ENCODE measurements at regions not wholly inside any gene's neighbourhood (a gene's known extent, or its start where the extent isn't known, plus 50 kb on each side); places are given as distances from the start of the nearest gene placed in this dataset.
A peak's percentile ranks its signal among the peaks of the same experiment; 100 is the strongest.

DNA sequence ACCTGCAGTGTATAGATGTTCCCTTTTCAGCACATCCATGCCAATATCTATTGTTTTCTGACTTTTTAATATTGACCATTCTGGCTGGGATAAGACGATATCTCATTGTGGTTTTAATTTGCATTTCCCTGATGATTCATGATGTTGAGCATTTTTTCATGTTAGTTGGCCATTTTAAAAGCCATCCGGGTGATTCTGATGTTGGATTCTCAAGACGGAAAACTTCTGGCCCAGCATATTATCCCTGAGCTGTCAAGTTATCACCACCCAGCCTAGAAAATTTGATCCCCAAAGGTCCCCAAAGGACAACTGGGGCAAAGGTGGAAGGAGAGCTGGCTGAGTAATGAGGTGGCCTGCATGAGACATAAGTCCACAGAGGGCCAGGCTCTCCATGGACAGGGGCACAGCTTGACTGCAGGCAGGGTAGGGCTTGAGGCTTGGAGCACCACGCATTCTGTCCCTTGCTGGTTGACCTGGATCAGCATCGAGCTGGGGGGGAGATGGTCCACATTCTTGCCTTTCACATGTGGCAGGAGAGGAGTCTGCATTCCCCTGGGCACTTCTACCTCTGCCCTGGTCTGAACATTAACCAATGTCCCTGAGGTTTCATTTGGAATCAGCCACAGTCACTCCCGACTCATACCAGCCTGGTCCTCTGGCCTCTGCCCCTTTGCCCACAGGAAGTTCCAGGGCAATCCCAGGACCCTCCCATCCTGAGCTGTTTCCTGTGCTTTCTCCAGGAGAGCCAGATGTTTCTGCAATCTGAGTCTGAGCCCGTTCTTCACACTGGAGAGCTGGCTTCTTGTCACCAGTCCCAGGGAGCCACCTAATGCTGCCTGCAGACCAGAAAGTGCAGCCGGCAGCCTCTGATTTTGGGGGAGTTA, 69.2 kb downstream of the ISG20 start:
- DNase-seq = no peak

DNA sequence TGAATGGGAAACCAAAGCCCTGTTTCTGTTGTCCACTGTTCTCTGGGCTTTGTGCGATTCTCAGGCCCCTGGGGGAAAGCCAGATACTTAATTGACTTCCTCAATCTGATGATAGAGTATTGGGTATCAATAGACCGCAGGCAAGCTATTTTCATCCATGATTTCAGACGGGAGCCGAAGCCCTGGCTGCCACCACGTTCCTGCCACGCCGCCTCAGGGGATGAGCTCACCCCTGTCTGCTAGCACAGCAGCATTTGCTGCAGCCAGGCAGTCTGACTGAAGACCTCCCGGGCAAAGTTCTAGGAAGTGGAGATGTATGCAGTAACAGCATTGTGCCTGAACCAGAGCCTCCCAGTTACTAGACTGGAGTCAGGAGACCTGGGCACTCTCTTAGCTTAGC, 69.8 kb downstream of the ISG20 start:
- no peak for DNase-seq

DNA sequence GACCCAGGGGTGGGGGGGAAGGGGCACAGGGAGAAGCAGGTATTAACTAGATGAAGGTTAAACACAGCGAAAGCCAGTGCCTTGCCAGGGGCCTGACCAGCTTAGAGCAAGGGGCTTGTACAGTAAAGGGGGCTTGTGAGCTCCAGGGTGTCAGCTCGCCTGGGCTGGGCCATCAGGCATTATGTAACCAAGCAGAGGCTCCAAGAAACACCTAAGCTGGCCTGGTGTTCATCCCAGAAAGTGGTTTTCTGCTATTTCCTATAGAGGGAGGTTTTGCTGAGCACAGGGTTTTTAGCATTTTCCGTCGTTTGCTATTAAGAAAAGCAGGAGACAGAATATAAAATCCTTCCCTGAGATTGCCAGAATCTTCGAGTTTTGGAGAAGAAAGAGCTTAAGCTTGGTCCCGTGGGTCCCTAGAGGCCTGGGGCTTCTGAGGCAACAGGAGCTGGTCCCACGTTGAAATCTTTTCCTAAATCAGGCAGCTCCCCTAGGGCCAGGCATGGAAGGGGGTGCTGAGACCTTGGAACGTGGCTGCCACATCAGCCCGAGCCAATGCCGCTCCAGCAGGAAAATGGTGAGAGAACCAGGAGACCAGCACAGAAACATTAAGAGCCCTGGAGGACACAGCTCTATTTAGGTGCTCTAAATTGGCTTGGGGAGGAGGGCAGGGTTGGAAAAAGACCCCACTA, 71.4 kb downstream of the ISG20 start:
- no peak for DNase-seq

DNA sequence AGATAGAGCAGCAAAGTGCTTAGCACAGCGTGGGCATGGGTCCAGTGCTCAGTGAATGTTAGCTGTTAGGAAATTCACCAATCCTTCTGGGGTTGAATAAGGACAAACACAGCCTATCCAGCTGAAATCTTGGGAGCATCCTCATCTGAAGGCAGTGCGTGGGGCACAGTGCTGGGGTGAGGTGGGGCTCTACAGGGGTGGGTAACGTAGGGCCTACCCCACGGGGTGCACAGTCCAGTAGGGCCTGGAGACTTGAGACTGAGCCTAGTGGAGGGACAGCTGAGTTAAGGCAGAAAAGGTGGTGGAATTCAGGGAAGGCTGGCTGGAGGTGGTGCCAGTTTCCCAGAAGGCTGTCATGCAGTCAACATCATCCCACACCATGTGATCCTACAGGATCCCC, 73.0 kb downstream of the ISG20 start:
- DNase-seq = no peak

DNA sequence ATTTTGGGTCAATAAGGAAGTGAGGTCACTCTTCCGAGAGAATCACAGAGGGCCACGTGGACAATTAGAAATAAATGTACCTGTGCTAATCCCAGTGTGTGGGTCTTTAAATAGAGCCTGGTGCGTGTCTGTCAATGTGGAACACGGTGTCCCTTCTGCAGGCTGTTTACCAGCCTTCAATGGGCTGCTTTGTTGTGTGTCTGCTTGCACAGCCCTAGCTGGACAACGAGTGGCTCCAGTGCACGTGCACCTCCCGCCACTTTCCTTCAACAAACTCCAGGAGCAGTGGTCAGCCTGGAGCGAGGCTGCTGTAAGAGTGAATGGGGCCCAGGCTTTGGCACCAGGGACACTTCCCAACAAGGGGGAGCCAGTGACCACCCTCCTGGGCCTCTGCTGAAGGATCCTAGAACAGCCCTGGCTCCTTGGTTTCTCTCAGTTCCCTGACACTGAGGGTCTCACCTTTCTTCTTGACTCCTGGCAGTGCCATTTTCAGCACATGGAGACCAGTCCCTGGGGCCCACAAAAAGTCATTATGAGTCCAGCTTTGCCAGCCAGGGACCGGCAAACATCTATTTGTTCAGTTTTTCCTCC, 76.1 kb downstream of the ISG20 start:
- DNase-seq = no peak

DNA sequence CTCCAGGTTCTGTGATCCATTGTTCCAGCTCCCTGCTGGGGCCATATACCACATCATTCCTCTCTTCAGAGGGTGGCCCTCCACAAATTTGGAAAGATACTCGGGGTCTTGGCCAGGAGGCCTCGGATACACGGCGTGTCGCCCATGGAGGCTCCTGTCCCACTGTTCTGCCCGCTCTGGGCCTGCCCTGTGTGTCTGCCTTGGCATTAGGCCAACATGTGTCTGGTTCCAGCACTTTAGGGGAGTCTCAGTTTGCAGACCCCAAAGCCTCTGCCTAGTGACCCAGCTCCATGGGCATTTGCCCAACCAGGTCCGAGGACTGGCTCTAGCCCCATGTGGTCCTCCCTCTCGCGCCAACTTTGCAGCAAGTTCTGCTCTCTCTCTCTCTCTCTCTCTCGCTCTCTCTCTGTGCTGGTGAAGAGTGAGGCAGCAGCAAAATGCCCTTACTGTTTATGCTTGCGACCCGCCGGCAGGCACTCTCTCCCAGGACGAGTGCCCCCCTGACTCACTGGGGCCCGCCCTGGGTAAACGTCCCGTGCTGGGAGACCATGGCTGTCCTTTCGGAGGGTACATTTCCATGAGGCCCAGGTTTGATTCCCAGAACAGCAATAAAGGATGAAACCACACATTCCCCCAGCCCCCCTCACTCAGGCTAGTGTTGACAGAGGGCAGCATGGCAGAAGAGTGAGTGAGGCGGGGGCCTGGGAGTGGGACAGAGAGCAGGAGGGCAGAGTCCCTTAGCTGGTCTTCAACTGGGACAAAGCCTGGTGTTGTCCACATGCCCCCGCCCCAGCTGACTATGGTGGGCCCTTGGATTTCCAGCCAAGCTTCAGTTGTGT, 77.9 kb downstream of the ISG20 start:
- DNase-seq = no peak

DNA sequence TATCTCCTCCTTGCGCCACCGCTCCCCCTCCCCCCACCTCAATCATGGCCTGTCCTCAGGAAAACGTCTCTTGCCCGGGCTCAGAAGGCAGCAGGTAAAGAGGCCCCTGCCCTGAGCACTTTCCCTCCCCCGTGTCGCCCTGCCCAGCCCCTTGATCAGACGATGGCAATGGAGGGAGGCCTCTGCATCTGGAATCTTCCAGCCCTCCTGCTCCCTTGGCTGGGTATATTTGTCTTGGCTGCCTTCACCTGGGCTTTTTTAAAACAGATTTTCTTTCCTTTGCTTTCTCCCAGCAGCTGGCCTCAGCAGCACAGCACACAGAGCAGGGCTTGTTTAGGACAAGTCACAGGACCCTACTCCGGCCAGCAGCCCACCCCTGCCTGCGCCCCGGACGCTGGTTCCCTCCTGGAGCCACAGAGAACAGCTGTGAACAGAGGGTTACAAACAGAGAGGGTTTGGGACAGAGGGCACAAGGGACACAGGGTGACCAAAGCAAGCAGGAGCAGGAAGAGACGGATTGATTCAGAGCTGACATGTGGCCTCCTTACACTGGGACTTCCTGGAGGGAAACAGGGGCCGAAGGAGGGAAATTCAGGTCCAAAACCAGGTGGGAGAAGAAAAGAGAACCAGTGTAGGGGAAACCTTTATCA, 78.7 kb downstream of the ISG20 start:
- DNase-seq = no peak

DNA sequence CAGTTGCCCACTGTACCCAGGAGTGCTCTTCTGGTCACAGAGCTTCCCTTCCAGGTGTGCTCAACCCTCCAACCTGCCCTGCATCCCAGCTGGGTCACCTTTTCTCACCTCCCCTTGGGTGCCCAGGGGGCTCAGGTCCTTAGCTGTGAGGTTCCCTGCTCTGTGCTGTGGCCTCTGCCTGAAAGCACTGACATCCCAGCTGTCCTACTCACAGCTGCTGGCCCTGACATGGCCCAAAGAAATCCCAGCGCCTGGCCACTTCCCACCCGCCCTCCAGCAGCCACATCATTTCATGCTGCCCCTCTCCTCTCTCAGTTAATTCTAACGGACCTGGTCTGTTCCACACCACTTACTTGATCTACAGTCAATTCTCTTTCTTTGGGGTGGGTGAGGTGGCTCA, 79.9 kb downstream of the ISG20 start:
- no peak for DNase-seq

DNA sequence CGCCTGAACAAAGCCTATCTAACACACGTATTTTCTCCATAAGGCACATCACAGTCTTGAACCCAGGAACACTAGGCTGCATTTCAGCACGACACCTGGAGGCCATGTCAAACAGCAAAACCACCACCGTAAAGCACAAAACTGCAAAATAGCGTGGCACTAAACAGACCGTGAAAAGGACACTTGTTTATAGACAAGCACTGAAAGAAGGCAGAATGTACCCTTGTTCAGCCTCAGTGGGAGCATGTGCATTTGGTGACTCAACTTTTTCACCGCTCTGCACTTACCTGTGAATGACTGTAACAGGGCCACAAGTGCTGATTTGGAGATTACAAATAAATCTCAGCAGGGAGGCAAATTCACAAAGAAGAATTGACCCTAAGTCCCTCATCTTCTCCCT, 80.8 kb downstream of the ISG20 start:
- peak; percentile 16 for DNase-seq

DNA sequence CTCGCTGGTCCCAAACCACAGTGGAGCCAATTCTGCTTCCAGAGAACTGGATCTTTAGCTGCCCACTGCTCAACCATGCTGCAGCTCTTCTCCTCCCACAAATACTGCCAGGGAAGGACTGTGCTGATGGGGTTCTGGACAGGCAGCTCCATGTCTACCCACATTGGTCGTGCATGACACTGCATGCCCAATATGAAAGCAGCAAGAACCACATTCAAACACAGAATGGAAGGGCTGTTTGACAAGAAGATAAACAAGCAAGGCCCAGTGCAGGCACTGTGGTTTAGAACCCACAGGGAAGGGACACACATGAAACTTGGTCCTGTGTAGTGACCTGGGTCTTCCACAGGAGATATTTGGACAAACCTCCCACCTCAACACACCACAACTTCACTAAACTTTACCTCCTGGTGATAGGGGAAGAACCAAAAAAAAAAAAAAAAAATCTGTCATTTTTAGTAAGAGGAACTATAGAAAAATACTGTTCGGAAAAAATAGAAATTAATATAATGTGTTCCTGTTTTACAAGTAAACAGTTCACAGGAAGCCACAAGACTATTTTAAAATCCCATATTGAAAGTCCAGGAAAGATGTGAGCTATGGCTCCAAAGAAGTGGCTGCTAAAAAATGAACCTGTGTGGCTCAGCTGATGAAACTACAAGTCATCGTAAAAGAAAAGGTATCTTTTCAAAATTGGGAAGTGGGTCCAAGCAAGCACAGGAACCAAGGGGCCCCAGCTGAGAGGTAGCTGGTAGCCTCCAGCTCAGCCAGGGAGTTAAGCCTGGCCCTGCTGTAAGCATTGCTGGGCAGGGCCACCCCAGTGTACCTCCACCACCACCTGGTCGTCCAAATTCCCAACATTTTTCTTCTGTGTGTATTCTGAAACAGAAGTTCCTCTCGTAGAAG, 77.7 kb upstream of the ACAN start:
- DNase-seq = no peak

DNA sequence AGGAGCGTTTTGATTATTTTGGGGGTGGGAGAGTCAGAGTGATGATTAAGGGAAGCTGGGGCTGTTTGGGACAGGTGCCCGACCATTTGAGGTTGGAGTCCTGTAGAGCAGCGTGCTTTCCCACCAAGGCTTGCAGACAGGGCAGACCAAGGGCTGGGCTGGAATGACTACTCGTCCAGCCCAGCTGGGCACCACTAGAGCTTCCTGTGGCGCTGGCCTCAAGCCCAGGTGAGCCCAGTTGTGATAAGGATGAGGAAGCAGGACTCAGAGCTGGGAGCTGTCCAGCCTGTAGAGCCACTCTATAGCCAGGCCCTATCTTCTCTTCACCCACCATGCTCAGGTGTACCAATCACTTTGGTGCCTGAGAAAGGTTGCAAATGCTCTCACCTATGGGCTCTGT, 75.8 kb upstream of the ACAN start:
- DNase-seq = no peak

DNA sequence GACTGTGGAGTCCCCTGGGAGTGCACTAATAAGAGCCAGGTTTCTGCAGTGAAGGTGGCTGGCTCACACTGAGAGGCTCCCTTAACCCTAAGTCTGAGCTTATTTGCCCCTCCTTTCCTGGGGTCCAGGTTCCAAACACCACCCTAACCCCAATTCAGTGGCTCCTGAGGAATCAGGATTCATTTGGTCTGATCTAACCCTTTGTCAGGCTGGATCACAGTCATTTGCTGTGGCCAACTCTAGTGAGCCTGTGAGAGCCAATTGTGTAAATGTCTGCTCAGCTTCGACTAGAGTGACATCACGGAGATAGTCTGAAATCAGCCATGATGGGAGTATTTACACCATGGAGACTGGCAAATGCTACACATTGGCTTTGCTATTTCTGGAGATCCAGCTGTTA, 73.7 kb upstream of the ACAN start:
- no peak for DNase-seq

DNA sequence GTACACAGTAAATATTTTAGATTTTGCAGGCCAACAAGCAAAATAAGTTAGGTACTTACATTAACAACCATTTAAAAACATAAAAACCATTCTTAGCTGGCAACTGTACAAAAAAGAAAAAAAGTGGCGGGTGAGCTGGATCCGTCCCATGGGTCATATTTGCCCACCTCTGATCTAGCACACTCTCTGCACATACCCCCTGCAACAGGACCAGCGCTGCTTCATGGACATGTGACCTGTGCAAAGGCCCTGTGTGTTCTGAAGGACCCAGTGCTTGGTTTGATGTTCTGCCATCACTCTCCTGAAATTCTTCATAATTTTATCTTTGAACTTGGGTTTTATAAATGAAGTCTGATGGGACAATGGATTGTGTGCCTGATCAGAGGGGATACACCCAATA, 72.5 kb upstream of the ACAN start:
- DNase-seq = no peak

DNA sequence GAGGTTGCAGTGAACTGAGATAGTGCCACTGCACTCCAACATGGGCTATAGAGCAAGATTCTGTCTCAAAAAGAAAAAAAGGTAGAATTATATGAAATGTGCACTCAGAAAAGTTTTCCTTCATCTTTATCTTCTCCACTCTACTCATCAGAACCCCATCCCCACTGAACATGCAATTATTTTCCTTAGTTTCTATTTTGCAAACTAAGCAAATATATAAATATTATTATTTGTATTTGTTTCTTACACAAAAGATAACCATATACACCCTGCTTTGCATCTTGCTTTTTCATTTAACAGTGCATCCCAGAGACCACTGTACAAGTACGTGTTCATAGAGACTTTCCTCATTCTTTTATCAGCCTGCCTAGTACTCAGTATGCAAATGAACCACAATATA, 68.0 kb upstream of the ACAN start:
- DNase-seq = no peak

DNA sequence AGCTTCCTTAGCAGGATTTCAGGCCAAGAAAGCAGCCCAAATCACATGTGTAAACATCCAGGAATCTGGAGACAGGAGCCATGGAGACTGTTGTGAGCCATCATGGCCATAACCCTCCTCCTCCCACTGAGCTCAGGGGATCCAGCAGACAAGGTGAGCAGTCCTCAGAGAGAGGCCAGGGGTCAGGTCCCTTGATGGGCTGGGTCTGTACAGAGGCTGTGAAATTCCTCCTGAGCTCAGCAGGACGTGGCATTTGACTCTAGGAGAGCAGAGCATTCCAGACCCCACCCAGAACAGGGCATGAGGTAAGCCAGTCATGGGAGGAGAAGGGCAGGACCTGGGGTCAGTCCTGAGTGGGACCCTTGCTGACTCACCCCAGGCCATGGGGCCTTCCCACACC, 67.0 kb upstream of the ACAN start:
- DNase-seq = no peak

DNA sequence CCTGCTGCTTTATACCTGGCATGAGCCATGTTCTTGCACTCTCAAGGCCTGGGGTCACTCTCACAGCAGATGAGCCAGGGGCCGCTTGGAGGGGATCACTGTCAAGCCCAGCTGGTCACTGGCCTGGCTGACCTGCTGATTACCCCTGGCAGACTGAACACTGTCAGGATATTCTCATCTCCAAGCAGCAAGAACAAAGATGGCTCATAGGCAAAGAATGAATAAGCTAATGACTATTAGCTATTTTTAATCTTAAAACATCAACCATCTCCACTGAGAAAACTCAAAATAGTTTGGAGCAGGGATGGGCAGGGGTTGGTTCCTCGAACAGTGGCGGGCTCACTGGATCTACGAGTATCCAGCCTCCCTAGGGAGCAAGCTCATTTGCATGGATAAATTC, 64.4 kb upstream of the ACAN start:
- DNase-seq = no peak

DNA sequence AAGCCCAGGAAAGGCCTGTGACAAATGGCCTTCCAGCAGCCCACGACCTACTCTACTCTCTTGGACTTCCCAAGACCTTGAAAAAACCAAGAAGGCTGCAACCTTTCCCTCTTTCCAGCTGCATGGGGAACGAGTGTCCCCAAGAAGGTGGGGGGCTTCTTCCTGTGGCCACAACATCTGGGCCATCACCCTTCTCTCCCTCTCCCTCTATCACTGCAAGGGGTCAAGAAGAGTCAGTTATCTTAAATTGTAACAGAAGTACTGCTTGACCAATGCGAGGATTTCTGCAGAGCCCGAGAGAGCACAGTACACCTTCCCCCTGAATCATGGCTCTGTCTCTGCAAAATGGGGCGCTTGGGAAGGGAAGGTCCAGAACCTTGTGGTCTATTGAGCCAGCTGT, 63.7 kb upstream of the ACAN start:
- DNase-seq = no peak

DNA sequence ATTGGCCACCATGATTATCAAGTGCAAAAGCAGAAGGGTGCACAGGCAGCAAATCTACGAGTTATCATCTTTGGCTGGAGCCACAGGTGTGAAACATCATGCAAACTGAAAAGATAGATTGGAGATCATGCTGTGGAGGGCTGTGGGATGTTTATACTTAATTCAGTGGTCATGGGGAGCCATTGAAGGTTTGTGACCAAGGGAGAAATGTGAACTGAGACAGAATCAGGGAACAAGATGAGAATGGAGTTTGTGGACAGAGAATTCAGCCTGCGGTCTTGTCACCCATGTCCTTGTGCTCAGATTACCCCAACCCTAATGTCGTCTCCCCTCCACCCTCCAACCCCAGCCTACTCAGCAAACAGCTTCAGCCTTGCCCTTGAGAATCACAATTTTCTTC, 62.9 kb upstream of the ACAN start:
- DNase-seq = no peak

DNA sequence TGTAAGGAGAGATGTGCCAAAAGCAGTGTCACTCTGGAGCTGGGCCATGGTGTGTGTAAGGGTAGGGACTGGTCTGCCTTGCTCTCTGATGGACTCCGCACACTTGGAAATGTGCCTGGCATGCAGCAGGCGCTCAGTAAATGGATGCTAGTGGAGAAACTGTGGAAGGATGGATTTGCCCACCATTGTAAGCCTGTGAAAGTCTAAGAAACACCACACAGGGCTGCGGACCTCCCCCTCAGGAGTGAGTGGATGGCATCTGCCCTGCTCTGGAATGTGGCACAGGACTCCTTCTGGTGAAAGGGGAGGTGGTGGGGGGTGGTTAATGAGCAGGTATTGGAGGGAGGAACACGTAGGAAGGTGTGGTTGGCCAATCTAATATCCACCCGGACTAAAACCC, 62.2 kb upstream of the ACAN start:
- no peak for DNase-seq

DNA sequence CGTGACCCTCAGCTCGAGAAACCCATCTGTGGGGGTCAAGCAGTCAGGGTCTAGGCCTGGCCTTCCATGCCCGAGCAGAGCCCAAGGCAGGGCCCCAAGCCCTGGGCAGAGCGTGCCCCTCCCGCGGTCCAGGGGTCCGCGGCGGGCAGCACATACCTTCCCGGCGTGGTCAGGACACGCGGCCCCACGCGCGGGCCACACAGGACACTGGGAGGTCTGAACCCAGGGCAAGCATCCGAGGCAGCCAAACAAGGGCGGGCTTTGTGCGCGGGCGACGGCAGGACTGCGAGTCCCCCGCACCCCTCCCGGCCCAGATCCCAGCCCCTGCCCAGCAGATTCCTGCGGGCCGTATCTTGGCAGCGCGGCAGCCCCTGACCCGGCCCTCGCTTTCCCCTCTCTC, 61.6 kb upstream of the ACAN start:
- DNase-seq = no peak

DNA sequence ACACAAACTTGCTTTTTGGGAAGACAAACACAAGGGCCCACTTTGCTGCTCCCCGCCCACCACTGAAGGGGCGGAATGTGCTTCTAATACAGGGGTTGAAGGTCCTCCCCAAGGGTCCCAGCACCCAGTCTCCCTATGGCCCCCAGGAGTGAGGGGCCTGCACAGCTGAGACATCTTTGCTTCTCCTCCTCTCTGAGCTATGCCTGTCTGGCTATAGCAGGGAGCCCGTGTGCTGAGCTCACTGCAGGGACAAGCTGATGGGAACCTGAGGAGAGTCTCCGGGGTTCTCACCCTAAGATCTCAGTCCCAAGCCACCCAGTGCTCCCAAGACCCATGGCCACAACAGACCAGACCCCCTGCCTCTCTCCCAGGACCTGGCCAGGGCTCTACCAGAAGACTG, 61.1 kb upstream of the ACAN start:
- DNase-seq = no peak

DNA sequence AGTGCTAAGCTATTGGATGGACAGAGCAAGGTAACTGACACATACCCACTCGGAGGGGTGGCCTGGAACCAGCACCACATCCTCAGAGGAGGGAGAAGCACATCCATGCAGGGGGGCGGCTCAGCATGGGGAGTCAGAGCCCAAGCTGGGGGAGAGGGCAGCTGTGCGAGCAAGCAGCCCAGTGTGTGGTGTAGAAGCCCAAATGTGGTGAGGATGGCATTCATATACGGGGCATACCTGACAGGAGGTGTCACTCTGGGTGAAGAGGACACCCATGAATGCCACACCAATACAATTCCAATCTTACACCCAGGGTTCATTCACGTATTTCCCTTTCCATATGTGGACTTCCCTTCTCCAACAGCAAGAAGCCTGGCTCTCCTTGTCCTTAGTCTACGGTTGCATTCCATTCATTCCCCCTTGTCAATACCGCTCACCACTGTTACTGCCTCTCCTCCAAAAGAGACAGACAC, 58.7 kb upstream of the ACAN start:
- no peak for DNase-seq
